Liver (tissue), 8 donors: ENCODE measurements at regions not wholly inside any gene's neighbourhood (a gene's known extent, or its start where the extent isn't known, plus 50 kb on each side); places are given as distances from the start of the nearest gene placed in this dataset.

Experiments used
- DNase-seq: peaks from one replicate; pipeline ENCODE4 v3.0.0-alpha.2; 2017; ENCODE audit warnings: low spot score
- H3K27ac ChIP-seq, 2 donors: one replicate each; pipeline ENCODE4 v1.7.0; 2013; ENCODE audit warnings: inconsistent platforms in 2 of 2, low read length in 2 of 2, control low read depth in 1 of 2, low read depth in 1 of 2, mild to moderate bottlenecking in 1 of 2
- H3K27me3 ChIP-seq, 4 donors: one replicate each; pipeline versions ENCODE4 v1.6.1 to v1.7.0; 2013; ENCODE audit warnings: low read length in 3 of 4, inconsistent platforms in 1 of 4, mild to moderate bottlenecking in 1 of 4, moderate library complexity in 1 of 4; ENCODE audit not compliant: control insufficient read depth in 4 of 4, insufficient read depth in 4 of 4
- H3K36me3 ChIP-seq, 4 donors: one replicate each; pipeline versions ENCODE4 v1.6.1 to v1.7.0; 2013; ENCODE audit warnings: low read length in 3 of 4, mild to moderate bottlenecking in 3 of 4, low read depth in 1 of 4, moderate library complexity in 1 of 4; ENCODE audit not compliant: control insufficient read depth in 4 of 4, insufficient read depth in 3 of 4
- H3K4me1 ChIP-seq, 4 donors: one replicate each; pipeline versions ENCODE4 v1.6.1 to v1.7.0; 2013; ENCODE audit warnings: low read length in 3 of 4, mild to moderate bottlenecking in 3 of 4, moderate library complexity in 1 of 4; ENCODE audit not compliant: control insufficient read depth in 4 of 4, insufficient read depth in 4 of 4
- H3K4me3 ChIP-seq, 3 donors: one replicate each; pipeline versions ENCODE4 v1.6.1 to v1.7.0; 2013; ENCODE audit warnings: low read length in 3 of 3, control low read depth in 1 of 3, low read depth in 1 of 3, mild to moderate bottlenecking in 1 of 3
- H3K9ac ChIP-seq, 2 donors: one replicate each; pipeline ENCODE4 v1.7.0; 2013; ENCODE audit warnings: low read length in 2 of 2, mild to moderate bottlenecking in 2 of 2, moderate library complexity in 2 of 2, control low read depth in 1 of 2, low read depth in 1 of 2
- H3K9me3 ChIP-seq, 4 donors: one replicate each; pipeline versions ENCODE4 v1.6.1 to v1.7.0; 2013; ENCODE audit warnings: low read length in 3 of 4; ENCODE audit not compliant: control insufficient read depth in 4 of 4
- EGR1 ChIP-seq, 2 donors: IDR thresholded peaks; 2 replicates each; pipeline ENCODE4 v1.6.1; 2016 to 2018; ENCODE audit warnings: antibody characterized with exemption in 2 of 2, low read depth in 2 of 2
- FOXA1 ChIP-seq: IDR thresholded peaks from 2 replicates; pipeline ENCODE4 v1.6.1; 2016; ENCODE audit warnings: antibody characterized with exemption
- FOXA2 ChIP-seq: IDR thresholded peaks from 2 replicates; pipeline ENCODE4 v1.6.1; 2016; ENCODE audit warnings: antibody characterized with exemption
- HNF4A ChIP-seq, 2 donors: conservative IDR thresholded peaks; 2 replicates each; pipeline ENCODE4 v1.6.1; 2016; ENCODE audit warnings: antibody characterized with exemption in 2 of 2, mild to moderate bottlenecking in 2 of 2
- HNF4G ChIP-seq: IDR thresholded peaks from 2 replicates; pipeline ENCODE4 v1.6.1; 2016; ENCODE audit warnings: antibody characterized with exemption
- JUND ChIP-seq, 2 donors: IDR thresholded peaks; 2 replicates each; pipeline ENCODE4 v1.6.1; 2016; ENCODE audit warnings: antibody characterized with exemption in 2 of 2
- RAD21 ChIP-seq, 2 donors: IDR thresholded peaks; 2 replicates each; pipeline ENCODE4 v1.6.1; 2016; ENCODE audit warnings: antibody characterized with exemption in 2 of 2, mild to moderate bottlenecking in 2 of 2
- RXRA ChIP-seq, 2 donors: IDR thresholded peaks; 2 replicates each; pipeline ENCODE4 v1.6.1; 2017 to 2018; ENCODE audit warnings: antibody characterized with exemption in 2 of 2, mild to moderate bottlenecking in 1 of 2
- SP1 ChIP-seq: IDR thresholded peaks from 2 replicates; pipeline ENCODE4 v1.6.1; 2018; ENCODE audit warnings: antibody characterized with exemption, mild to moderate bottlenecking
- TAF1 ChIP-seq: conservative IDR thresholded peaks from 2 replicates; pipeline ENCODE4 v1.6.1; 2016; ENCODE audit warnings: antibody characterized with exemption, mild to moderate bottlenecking
- YY1 ChIP-seq: IDR thresholded peaks from 2 replicates; pipeline ENCODE4 v1.6.1; 2016; ENCODE audit warnings: antibody characterized with exemption, mild to moderate bottlenecking
- WGBS: extraction: QIAGEN DNeasy Blood & Tissue Kit; methylation state at CpG from one replicate; pipeline ENCODE4 v1.1.7; 2013; 5-methylcytosine and 5-hydroxymethylcytosine counted together
- TF ChIP-seq, protein P1 (sequence below): IDR thresholded peaks from 2 replicates; pipeline ENCODE4 v1.6.1; 2016; ENCODE audit warnings: antibody characterized with exemption
- TF ChIP-seq, protein P2 (sequence below): IDR thresholded peaks from 2 replicates; pipeline ENCODE4 v1.6.1; 2016; ENCODE audit warnings: antibody characterized with exemption
- TF ChIP-seq, protein P3 (sequence below): IDR thresholded peaks from 2 replicates; pipeline ENCODE4 v1.6.1; 2016; ENCODE audit warnings: antibody characterized with exemption
- TF ChIP-seq, protein P4 (sequence below): fragments of 150-350 bp; IDR thresholded peaks from 2 replicates; pipeline ENCODE4 v1.5.1; 2017; ENCODE audit warnings: improper control_type of control experiment, low read depth, low read length; ENCODE audit not compliant: missing input control
- TF ChIP-seq, protein P5 (sequence below): IDR thresholded peaks from 2 replicates; pipeline ENCODE4 v1.6.1; 2016; ENCODE audit warnings: antibody characterized with exemption, mild to moderate bottlenecking
- donor health status: healthy.
- donor health status: healthy.
- donor health status: healthy.
- donor health status: healthy.
- donor health status: healthy.

DNA sequence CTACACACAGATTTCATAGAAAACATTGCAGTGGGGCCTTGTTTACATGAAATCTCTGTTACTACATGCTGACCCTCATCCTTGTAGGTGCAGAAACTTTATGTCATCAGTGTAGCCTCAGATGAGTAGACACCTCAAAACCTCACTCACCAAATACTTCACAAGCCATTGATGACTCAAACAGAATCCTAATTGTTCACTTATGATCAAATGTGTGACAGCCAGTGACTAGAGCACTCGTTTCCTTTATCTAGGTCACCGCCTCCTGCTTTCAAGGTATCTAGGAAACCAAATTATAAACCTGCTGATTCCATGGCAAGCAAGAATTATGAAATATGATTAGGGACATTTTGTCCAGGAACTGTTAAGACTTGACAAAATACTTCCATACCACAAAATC is 255.8 kb upstream of the GPRIN3 start:
- Histone ChIP-seq H3K4me1 (no peaks in the 10 kb centered on the region), H3K9ac (no peak overlapping the region), H3K9me3 (no peaks in the 10 kb centered on the region), H3K4me3 (no peak overlapping the region), H3K27ac (no peak overlapping the region), H3K27me3 (peaks cover 0 to 3% (median 0%) of the 10 kb centered on the region in 4 donors), H3K36me3 (no peaks in the 10 kb centered on the region)
- TF ChIP-seq SP1 (no peak), HNF4A (conservative IDR thresholded peaks at IDR 0.05) (no peak), HNF4G (no peak), JUND (IDR thresholded peaks at IDR 0.05) (no peak), RAD21 (IDR thresholded peaks at IDR 0.05) (no peak), TAF1 (no peak), FOXA2 (no peak), YY1 (no peak), RXRA (IDR thresholded peaks at IDR 0.05) (no peak), EGR1 (IDR thresholded peaks at IDR 0.05; ENCODE audit: low read depth in 2 of 2) (no peak), FOXA1 (no peak)
- TF ChIP-seq, protein P1, sequence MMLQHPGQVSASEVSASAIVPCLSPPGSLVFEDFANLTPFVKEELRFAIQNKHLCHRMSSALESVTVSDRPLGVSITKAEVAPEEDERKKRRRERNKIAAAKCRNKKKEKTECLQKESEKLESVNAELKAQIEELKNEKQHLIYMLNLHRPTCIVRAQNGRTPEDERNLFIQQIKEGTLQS = no peak
- TF ChIP-seq, protein P2, sequence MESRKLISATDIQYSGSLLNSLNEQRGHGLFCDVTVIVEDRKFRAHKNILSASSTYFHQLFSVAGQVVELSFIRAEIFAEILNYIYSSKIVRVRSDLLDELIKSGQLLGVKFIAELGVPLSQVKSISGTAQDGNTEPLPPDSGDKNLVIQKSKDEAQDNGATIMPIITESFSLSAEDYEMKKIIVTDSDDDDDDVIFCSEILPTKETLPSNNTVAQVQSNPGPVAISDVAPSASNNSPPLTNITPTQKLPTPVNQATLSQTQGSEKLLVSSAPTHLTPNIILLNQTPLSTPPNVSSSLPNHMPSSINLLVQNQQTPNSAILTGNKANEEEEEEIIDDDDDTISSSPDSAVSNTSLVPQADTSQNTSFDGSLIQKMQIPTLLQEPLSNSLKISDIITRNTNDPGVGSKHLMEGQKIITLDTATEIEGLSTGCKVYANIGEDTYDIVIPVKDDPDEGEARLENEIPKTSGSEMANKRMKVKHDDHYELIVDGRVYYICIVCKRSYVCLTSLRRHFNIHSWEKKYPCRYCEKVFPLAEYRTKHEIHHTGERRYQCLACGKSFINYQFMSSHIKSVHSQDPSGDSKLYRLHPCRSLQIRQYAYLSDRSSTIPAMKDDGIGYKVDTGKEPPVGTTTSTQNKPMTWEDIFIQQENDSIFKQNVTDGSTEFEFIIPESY = no peak
- TF ChIP-seq, protein P3, sequence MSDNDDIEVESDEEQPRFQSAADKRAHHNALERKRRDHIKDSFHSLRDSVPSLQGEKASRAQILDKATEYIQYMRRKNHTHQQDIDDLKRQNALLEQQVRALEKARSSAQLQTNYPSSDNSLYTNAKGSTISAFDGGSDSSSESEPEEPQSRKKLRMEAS = no peak
- TF ChIP-seq, protein P4, sequence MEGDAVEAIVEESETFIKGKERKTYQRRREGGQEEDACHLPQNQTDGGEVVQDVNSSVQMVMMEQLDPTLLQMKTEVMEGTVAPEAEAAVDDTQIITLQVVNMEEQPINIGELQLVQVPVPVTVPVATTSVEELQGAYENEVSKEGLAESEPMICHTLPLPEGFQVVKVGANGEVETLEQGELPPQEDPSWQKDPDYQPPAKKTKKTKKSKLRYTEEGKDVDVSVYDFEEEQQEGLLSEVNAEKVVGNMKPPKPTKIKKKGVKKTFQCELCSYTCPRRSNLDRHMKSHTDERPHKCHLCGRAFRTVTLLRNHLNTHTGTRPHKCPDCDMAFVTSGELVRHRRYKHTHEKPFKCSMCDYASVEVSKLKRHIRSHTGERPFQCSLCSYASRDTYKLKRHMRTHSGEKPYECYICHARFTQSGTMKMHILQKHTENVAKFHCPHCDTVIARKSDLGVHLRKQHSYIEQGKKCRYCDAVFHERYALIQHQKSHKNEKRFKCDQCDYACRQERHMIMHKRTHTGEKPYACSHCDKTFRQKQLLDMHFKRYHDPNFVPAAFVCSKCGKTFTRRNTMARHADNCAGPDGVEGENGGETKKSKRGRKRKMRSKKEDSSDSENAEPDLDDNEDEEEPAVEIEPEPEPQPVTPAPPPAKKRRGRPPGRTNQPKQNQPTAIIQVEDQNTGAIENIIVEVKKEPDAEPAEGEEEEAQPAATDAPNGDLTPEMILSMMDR = no peak
- TF ChIP-seq, protein P5, sequence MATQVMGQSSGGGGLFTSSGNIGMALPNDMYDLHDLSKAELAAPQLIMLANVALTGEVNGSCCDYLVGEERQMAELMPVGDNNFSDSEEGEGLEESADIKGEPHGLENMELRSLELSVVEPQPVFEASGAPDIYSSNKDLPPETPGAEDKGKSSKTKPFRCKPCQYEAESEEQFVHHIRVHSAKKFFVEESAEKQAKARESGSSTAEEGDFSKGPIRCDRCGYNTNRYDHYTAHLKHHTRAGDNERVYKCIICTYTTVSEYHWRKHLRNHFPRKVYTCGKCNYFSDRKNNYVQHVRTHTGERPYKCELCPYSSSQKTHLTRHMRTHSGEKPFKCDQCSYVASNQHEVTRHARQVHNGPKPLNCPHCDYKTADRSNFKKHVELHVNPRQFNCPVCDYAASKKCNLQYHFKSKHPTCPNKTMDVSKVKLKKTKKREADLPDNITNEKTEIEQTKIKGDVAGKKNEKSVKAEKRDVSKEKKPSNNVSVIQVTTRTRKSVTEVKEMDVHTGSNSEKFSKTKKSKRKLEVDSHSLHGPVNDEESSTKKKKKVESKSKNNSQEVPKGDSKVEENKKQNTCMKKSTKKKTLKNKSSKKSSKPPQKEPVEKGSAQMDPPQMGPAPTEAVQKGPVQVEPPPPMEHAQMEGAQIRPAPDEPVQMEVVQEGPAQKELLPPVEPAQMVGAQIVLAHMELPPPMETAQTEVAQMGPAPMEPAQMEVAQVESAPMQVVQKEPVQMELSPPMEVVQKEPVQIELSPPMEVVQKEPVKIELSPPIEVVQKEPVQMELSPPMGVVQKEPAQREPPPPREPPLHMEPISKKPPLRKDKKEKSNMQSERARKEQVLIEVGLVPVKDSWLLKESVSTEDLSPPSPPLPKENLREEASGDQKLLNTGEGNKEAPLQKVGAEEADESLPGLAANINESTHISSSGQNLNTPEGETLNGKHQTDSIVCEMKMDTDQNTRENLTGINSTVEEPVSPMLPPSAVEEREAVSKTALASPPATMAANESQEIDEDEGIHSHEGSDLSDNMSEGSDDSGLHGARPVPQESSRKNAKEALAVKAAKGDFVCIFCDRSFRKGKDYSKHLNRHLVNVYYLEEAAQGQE = no peak
- WGBS = 50% methylated on average over 2 of the region's 2 CpGs
- no peak for DNase-seq

DNA sequence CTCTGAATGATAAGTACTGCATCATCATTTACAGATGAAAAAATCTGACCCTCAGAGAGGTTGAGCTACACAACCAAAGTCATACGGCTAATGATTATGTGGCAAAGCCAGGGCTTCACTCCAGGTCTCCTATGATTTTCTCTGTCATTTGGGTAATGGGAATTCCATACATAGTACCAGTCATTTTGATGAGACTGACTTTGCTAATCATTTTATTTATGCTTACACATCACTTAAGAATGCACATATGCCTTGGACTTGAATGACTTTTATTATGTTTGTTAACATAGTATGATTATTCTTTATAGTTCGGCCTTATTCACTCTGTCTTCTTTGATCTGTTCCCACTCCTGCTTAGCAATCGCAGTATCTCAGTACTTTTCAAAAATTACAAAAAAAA is 255.1 kb upstream of the GPRIN3 start:
- Histone ChIP-seq H3K27ac (no peak overlapping the region), H3K9ac (no peak overlapping the region), H3K36me3 (no peaks in the 10 kb centered on the region), H3K27me3 (no peaks in the 10 kb centered on the region), H3K4me1 (no peaks in the 10 kb centered on the region), H3K9me3 (no peaks in the 10 kb centered on the region), H3K4me3 (no peak overlapping the region)
- WGBS = 80% methylated on average over 3 of the region's 3 CpGs
- DNase-seq = no peak
- TF ChIP-seq EGR1 (IDR thresholded peaks at IDR 0.05; ENCODE audit: low read depth in 2 of 2) = no peak
- TF ChIP-seq, protein P4 = no peak
- no peak for TF ChIP-seq RXRA (IDR thresholded peaks at IDR 0.05)
- TF ChIP-seq, protein P5 = no peak
- TF ChIP-seq YY1 = no peak
- TF ChIP-seq, protein P3 = no peak
- TF ChIP-seq TAF1 = no peak
- no peak for TF ChIP-seq HNF4A (conservative IDR thresholded peaks at IDR 0.05)
- no peak for TF ChIP-seq JUND (IDR thresholded peaks at IDR 0.05)
